Muscle layer of duodenum (tissue), 2 donors: ENCODE measurements at regions not wholly inside any gene's neighbourhood (a gene's known extent, or its start where the extent isn't known, plus 50 kb on each side); places are given as distances from the start of the nearest gene placed in this dataset.
A peak's percentile ranks its signal among the peaks of the same experiment; 100 is the strongest.
"Not testable (repeated sequence)": the region's sequence is repeated elsewhere in the genome, so short reads cannot be mapped to it uniquely, and the experiment has no call there.

Experiments
- H3K27ac ChIP-seq: one replicate; pipeline ENCODE4 v1.7.0; 2013; ENCODE audit warnings: mild to moderate bottlenecking, low read length
- H3K27me3 ChIP-seq: one replicate; pipeline ENCODE4 v1.7.0; 2013; ENCODE audit warnings: low read depth, mild to moderate bottlenecking, control low read depth, low read length
- H3K36me3 ChIP-seq, 2 donors: one replicate each; pipeline ENCODE4 v1.7.0; 2013; ENCODE audit warnings: low read length in 2 of 2, control low read depth in 1 of 2, mild to moderate bottlenecking in 1 of 2; ENCODE audit not compliant: insufficient read depth in 2 of 2, control insufficient read depth in 1 of 2
- H3K4me1 ChIP-seq, 2 donors: one replicate each; pipeline ENCODE4 v1.7.0; 2013; ENCODE audit warnings: low read length in 2 of 2, mild to moderate bottlenecking in 2 of 2, control low read depth in 1 of 2, moderate library complexity in 1 of 2; ENCODE audit not compliant: insufficient read depth in 2 of 2, control insufficient read depth in 1 of 2
- H3K4me3 ChIP-seq, 2 donors: one replicate each; pipeline ENCODE4 v1.7.0; 2013; ENCODE audit warnings: low read length in 2 of 2, low read depth in 1 of 2, mild to moderate bottlenecking in 1 of 2
- H3K9me3 ChIP-seq, 2 donors: one replicate each; pipeline ENCODE4 v1.7.0; 2013; ENCODE audit warnings: low read length in 2 of 2, control low read depth in 1 of 2, mild to moderate bottlenecking in 1 of 2; ENCODE audit not compliant: control insufficient read depth in 1 of 2
- donor health status: healthy.

DNA sequence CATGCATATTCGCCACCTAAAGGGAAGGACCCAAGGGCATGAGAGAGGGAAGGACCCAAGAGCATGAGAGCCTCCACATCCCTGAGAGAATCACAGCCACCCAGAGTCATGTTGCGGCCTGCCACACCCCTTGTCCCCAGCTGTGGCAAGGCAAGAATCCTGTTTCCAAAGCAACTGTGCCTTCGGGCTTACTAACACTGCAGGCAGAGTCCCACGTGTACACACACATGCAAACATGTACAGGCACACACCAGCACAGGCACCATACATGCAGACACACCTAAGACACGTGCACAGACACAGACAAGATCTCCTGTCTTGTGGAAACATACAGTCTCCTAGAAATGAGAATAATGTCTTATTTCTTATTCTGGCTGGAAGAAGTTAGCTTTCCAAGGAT is 92.4 kb upstream of the CDYL2 start:
- peaks cover 0 to 7% of the 10 kb centered on the region in 2 donors for H3K4me1 ChIP-seq
- H3K9me3 ChIP-seq = no peaks in the 10 kb centered on the region

DNA sequence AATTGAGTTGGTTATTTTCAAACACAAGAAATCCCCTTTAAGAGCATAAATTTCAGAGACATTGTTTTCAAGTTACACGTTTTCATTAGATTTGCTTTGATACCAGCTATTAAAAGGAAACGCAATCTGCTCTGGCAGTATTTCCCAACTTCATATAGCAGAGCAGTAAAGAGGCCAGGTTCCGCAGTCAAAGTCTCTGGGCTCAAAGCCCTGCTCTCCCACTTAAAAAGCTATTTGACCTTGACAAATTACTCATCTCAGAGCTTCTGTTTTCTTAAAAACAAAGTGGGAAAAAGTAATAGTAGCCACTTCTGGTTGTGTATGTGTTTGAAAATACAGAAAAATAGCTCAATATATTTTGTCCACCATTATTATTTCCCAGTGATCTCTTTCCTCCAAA is 89.7 kb upstream of the CDYL2 start:
- Histone ChIP-seq H3K4me3 (no peak overlapping the region), H3K27me3 (no peaks in the 10 kb centered on the region), H3K27ac (no peak overlapping the region), H3K36me3 (no peaks in the 10 kb centered on the region), H3K9me3 (no peaks in the 10 kb centered on the region), H3K4me1 (no peaks in the 10 kb centered on the region)

More for the DNA sequence above, 92.4 kb upstream of the CDYL2 start:
- Histone ChIP-seq H3K27ac (no peak overlapping the region), H3K4me3 (no peak overlapping the region), H3K36me3 (no peaks in the 10 kb centered on the region), H3K27me3 (no peaks in the 10 kb centered on the region)

DNA sequence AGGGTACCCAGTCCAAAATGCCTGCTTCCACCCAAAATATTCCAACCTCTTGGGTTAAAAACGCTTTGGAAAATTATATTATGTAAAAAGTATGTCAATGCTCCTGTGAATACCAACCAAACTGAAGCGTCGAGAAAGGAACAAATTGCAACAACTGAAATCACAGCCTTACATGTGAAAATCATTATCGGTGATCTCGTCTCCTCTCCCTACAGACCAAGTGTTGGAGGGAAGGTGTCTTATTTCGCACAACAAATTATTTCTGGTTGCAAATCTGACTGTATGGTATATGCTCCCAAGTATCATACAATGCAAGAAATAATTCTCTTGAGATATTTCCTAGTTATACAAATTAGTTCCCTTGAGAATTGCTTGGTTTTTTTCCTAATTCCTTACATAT is 89.3 kb upstream of the CDYL2 start:
- no peaks in the 10 kb centered on the region for H3K36me3 ChIP-seq
- no peak overlapping the region for H3K4me3 ChIP-seq
- no peak overlapping the region for H3K27ac ChIP-seq
- H3K4me1 ChIP-seq = no peaks in the 10 kb centered on the region
- H3K9me3 ChIP-seq = no peaks in the 10 kb centered on the region
- no peaks in the 10 kb centered on the region for H3K27me3 ChIP-seq

DNA sequence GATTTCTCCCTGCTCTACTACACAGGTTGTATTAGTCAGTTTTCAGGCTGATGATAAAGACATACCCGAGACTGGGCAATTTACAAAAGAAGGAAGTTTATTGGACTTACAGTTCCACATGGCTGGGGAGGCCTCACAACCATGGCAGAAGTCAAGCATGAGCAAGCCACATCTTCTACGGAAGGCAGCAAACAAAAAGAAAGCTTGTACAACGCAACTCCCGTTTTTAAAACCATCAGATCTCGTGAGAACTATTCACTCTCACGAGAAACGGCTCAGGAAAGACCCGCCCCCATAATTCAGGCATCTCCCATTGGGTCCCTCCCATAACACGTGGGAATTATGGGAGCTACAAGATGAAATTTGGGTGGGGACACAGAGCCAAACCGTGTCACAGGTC is 88.0 kb upstream of the CDYL2 start:
- H3K4me3 ChIP-seq, H3K9me3 ChIP-seq, H3K36me3 ChIP-seq: not testable (repeated sequence)

DNA sequence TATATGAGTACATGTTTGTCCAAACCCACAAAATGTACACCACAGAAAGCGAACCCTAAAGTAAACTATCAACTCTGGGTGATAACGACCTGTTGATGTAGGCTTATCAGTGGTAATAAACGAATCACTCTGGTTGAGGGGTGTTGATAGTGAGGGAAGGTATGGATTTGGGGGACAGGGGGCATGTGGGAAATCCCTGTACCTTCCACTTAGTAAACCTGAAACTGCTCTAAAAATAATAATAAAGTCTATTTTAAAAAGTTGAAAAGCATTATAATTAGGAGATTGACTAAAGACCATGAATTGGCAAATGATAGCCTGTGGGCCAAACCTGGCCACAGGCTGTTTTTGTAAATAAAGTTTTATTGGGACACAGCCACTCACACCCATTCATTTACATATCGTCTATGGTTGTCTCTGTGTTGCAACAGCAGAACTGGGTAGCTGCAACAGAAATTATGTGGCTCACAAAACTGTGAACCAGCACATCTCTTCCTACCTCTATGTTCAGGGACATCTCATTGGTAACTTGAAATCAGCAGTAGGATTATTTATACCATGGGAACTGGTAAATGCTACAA is 85.5 kb upstream of the CDYL2 start:
- Histone ChIP-seq H3K27ac (no peak overlapping the region), H3K4me3 (no peak overlapping the region), H3K36me3 (no peaks in the 10 kb centered on the region), H3K27me3 (no peaks in the 10 kb centered on the region), H3K9me3 (no peaks in the 10 kb centered on the region), H3K4me1 (no peaks in the 10 kb centered on the region)

More for the DNA sequence above, 88.0 kb upstream of the CDYL2 start:
- not testable (repeated sequence) for H3K27ac ChIP-seq, H3K27me3 ChIP-seq, H3K4me1 ChIP-seq

DNA sequence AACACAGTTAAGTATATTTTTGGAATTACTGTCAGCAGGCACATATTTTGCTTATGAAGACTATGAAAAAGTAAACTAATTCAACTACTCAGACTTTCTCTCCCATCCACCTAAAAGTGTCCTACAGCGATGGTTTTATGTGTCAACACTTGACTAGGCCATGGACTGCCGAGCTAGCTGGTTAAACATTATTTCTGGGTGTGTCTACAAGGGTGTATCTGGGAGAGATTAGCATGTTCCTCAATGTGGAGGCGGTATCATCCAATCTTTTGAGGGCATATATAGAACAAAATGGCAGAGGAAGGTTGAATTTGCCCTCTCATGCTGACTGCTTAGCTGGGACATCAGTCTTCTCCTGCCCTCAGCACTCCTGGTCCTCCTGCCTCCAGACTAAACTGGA is 82.7 kb upstream of the CDYL2 start:
- Histone ChIP-seq H3K27ac (no peak overlapping the region), H3K4me1 (no peaks in the 10 kb centered on the region), H3K27me3 (no peaks in the 10 kb centered on the region), H3K4me3 (no peak overlapping the region), H3K9me3 (no peaks in the 10 kb centered on the region), H3K36me3 (no peaks in the 10 kb centered on the region)

DNA sequence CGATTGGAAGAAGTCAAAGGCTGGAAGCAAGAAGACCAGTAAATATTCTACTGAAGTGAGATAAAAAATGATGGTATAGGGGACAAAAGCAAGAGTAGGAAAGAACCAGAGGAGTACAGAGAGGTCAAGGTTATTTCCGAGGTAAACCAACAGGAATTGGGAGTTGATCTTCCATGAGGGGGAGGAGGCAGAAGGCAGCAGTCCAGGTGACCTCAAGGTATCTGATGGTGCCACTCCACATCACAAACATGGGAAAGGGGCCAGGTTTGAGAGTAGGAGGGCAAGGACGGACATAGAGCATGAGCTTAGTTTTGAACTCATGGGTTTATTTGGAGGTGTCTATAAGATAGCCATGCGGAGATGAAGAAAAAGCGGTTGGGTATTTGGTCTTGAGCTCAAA is 79.4 kb upstream of the CDYL2 start:
- Histone ChIP-seq H3K4me3 (no peak overlapping the region), H3K27me3 (no peaks in the 10 kb centered on the region), H3K9me3 (no peaks in the 10 kb centered on the region), H3K4me1 (no peaks in the 10 kb centered on the region), H3K36me3 (no peaks in the 10 kb centered on the region), H3K27ac (no peak overlapping the region)

DNA sequence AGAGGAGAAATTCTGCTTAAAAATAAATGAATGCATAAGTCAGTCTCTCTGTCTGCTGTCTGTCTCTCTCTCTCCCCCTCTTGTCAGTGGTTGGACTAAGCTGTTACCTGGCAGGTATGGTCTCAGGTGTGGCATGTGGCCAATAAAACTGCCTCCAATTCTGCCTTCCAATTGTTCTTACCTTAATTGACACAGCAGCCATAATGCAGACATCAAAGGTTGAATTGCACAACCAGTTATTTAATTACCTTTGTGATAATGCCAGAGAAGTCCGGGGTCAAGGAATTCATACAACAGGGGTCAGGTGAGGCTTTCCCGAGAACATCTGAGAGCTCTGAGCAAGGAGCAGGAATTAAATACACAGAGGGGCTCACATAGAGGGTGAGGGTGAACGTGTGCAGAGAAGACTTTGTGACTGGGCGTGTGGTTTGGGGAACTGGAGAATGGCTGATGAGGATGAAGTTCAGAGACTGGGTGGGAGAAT is 78.8 kb upstream of the CDYL2 start:
- no peaks in the 10 kb centered on the region for H3K27me3 ChIP-seq
- H3K27ac ChIP-seq = no peak overlapping the region
- no peak overlapping the region for H3K4me3 ChIP-seq
- H3K36me3 ChIP-seq = no peaks in the 10 kb centered on the region
- no peaks in the 10 kb centered on the region for H3K4me1 ChIP-seq
- no peaks in the 10 kb centered on the region for H3K9me3 ChIP-seq

DNA sequence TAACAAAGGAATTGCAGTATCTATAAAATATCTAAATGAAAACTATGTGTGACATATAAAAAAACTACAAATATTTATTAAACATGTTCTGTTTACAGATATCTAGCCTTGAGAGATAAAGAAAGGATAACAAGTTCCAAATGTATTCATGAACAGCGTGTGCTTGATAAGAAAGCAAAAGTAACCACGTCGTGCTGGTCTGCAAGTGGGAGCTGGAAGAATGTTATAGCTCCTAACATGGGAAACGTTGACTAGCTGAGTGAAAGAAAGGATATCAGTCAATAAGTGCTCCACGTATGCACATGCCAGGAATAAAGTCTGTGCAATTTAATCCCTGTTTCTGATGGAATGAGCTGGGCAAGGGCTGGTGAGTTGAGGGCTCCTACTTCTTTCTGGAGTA is 71.2 kb upstream of the CDYL2 start:
- no peaks in the 10 kb centered on the region for H3K4me1 ChIP-seq
- H3K4me3 ChIP-seq = peak overlapping the region in 1 of 2 donors; percentile 31
- no peaks in the 10 kb centered on the region for H3K36me3 ChIP-seq
- no peak overlapping the region for H3K27ac ChIP-seq
- no peaks in the 10 kb centered on the region for H3K27me3 ChIP-seq
- no peaks in the 10 kb centered on the region for H3K9me3 ChIP-seq

DNA sequence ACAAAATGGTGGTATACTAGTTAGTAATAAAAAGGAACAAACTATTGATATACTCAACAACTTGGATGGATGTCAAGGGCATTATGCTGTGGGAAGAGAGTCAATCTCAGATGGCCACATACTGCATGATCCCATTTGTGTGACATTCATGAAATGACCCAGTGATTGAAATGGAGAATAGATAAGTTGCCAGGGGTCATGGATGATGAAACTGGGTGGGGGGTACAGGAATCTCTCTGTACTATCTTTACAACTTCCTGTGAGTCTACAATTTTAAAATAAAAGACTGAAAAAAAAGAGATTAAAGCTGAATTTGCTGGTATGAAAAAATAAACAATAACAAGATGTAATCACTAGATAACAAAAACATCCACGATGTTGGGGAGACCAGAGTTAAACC is 70.5 kb upstream of the CDYL2 start:
- Histone ChIP-seq H3K4me1 (no peaks in the 10 kb centered on the region), H3K27ac (no peak overlapping the region), H3K9me3 (no peaks in the 10 kb centered on the region), H3K4me3 (no peak overlapping the region), H3K27me3 (no peaks in the 10 kb centered on the region), H3K36me3 (no peaks in the 10 kb centered on the region)

DNA sequence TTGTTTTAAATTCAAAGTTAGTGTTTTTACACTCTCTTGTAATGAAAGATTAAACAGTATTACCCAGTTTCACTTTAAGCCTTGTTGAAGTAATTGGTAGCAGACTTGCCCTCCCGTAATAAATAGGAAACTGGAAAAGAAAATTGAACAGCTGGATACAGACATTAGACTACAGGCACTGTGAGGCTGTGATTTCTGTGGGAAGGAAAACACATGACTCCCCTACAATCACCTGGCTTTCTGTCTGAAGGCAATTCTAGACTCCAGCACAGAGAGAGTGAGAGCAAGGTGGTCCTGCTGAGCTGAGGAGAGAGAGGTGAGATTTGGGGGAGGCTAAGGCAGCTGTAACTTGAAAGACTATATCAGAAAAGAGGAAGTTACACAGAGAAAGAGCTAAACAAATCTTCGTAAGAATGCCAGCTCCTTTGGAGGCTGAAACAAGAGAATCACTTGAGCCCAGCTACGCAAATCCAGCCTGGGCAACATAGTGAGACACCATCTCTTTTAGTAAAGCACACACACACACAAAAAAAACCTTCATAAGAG is 57.8 kb upstream of the CDYL2 start:
- H3K9me3 ChIP-seq = peaks cover 0 to 9% of the 10 kb centered on the region in 2 donors
- H3K27ac ChIP-seq = no peak overlapping the region
- no peaks in the 10 kb centered on the region for H3K4me1 ChIP-seq
- H3K36me3 ChIP-seq = no peaks in the 10 kb centered on the region
- no peak overlapping the region for H3K4me3 ChIP-seq
- H3K27me3 ChIP-seq = no peaks in the 10 kb centered on the region
